HG03571 (cell line): ENCODE measurements at regions not wholly inside any gene's neighbourhood (a gene's known extent, or its start where the extent isn't known, plus 50 kb on each side); places are given as distances from the start of the nearest gene placed in this dataset.

Experiments
- ATAC-seq: cut with Tn5 transposase; IDR thresholded peaks from one replicate; pipeline ENCODE4 v1.9.1; 2021; ENCODE audit not compliant: unreplicated experiment

GRCh38 chr14:61623927-61624326 lies 71.4 kb upstream of the HIF1A start:
- no peak for ATAC-seq

GRCh38 chr14:61625165-61625564 lies 70.1 kb upstream of the HIF1A start:
- no peak for ATAC-seq

GRCh38 chr14:61627612-61628011 lies 67.7 kb upstream of the HIF1A start:
- ATAC-seq, result no peak

- ATAC-seq, result no peak
Observed at GRCh38 chr14:61628016-61628725, 67.1 kb upstream of the HIF1A start.

GRCh38 chr14:61630399-61631044 lies 64.8 kb upstream of the HIF1A start:
- no peak for ATAC-seq

GRCh38 chr14:61631045-61631687 lies 64.1 kb upstream of the HIF1A start:
- ATAC-seq, result no peak

- ATAC-seq, result no peak
Observed at GRCh38 chr14:61632401-61632800, 62.9 kb upstream of the HIF1A start.

GRCh38 chr14:61632807-61633206 lies 62.5 kb upstream of the HIF1A start:
- no peak for ATAC-seq

- ATAC-seq, result no peak
Observed at GRCh38 chr14:61636291-61636690, 59.0 kb upstream of the HIF1A start.

GRCh38 chr14:61636779-61637178 lies 58.5 kb upstream of the HIF1A start:
- ATAC-seq, result no peak

GRCh38 chr14:61638595-61639387 lies 56.5 kb upstream of the HIF1A start:
- ATAC-seq, result no peak

GRCh38 chr14:61640158-61641136 lies 54.9 kb upstream of the HIF1A start:
- ATAC-seq, result no peak

GRCh38 chr14:61641914-61642613 lies 53.2 kb upstream of the HIF1A start:
- ATAC-seq, result no peak

- ATAC-seq, result no peak
Observed at GRCh38 chr14:61642614-61642982, 52.7 kb upstream of the HIF1A start.

GRCh38 chr14:61643555-61643954 lies 51.8 kb upstream of the HIF1A start:
- ATAC-seq, result no peak

- no peak for ATAC-seq
Observed at GRCh38 chr14:61644175-61644574, 51.1 kb upstream of the HIF1A start.

GRCh38 chr14:61644834-61645233 lies 50.5 kb upstream of the HIF1A start:
- no peak for ATAC-seq

- ATAC-seq, result no peak
Observed at GRCh38 chr14:61645247-61645646, 50.1 kb upstream of the HIF1A start.
